ENCODE measurements at regions not wholly inside any gene's neighbourhood (a gene's known extent, or its start where the extent isn't known, plus 50 kb on each side); places are given as distances from the start of the nearest gene placed in this dataset.

GRCh38 chr6:41996997-41997396 lies 53.3 kb upstream of the TAF8 start:
- Histone ChIP-seq H3K4ac (replicated peaks; ENCODE audit: insufficient read length, low read depth, low read length) (no peak overlapping the region), H3K56ac (replicated peaks; ENCODE audit: insufficient read length, low read depth, low read length) (no peak overlapping the region), H3K23me2 (ENCODE audit: low read depth, low read length) (no peaks in the 10 kb centered on the region), H2AFZ (ENCODE audit: low read length) (no peak overlapping the region), H2BK15ac (ENCODE audit: low read length) (no peak overlapping the region), H3K36me3 (ENCODE audit: control insufficient read depth in 2 of 4, insufficient read depth in 4 of 4, low read length in 3 of 4) (no peaks in the 10 kb centered on the region), H4K8ac (ENCODE audit: extremely low read depth, insufficient read depth, low read length) (no peak overlapping the region), H3K27ac (ENCODE audit: low read depth, low read length) (no peak overlapping the region), H3K27me3 (replicated peaks in 1 of 4; ENCODE audit: control insufficient read depth in 3 of 4, extremely low read depth in 1 of 4, insufficient read depth in 3 of 4, low read length in 3 of 4) (no peaks in the 10 kb centered on the region), H3K9me3 (ENCODE audit: insufficient read depth in 2 of 2, low read depth in 1 of 2, low read length in 1 of 2) (no peaks in the 10 kb centered on the region), H2BK12ac (ENCODE audit: low read depth, low read length) (no peak overlapping the region), H3K14ac (ENCODE audit: insufficient read length) (no peak overlapping the region), H2BK5ac (ENCODE audit: low read depth, low read length) (no peak overlapping the region), H3K4me2 (ENCODE audit: insufficient read depth in 1 of 2, low read depth in 2 of 2, low read length in 2 of 2) (no peak overlapping the region), H3K18ac (ENCODE audit: extremely low read depth, low read length) (no peak overlapping the region), H2BK120ac (replicated peaks; ENCODE audit: low read depth, low read length) (no peak overlapping the region), H3K79me2 (ENCODE audit: control insufficient read depth in 1 of 2, insufficient read depth in 2 of 2, low read length in 2 of 2) (no peaks in the 10 kb centered on the region), H3K9ac (replicated peaks in 1 of 4; ENCODE audit: extremely low read depth in 1 of 4, low read depth in 3 of 4, low read length in 3 of 4) (no peak overlapping the region), H2AK5ac (ENCODE audit: low read depth, low read length) (no peak overlapping the region), H3K23ac (ENCODE audit: insufficient read length) (no peak overlapping the region), H4K5ac (ENCODE audit: insufficient read length, low read depth, low read length) (no peak overlapping the region), H3K79me1 (ENCODE audit: low read depth, low read length) (no peaks in the 10 kb centered on the region), H2BK20ac (ENCODE audit: low read length) (no peak overlapping the region), H4K20me1 (replicated peaks in 1 of 2; ENCODE audit: control insufficient read depth in 1 of 2, insufficient read depth in 2 of 2, low read length in 2 of 2) (no peaks in the 10 kb centered on the region), H3K4me1 (replicated peaks in 1 of 4; ENCODE audit: control insufficient read depth in 3 of 4, insufficient read depth in 4 of 4, low read length in 3 of 4) (no peaks in the 10 kb centered on the region), H4K91ac (replicated peaks; ENCODE audit: insufficient read length, low read length) (no peak overlapping the region), H3K4me3 (ENCODE audit: extremely low read depth in 1 of 4, insufficient read depth in 2 of 4, low read depth in 3 of 4, low read length in 4 of 4) (no peak overlapping the region)
- CTCF ChIA-PET (ENCODE audit: partially characterized antibody) = interaction anchor here (0.6 kb wide), 1 partner anchor 58 kb away, joined by 3 read pairs; no protein-coding TSS in a partner anchor
- POLR2A ChIA-PET (ENCODE audit: partially characterized antibody) = no interaction called here
- TF ChIP-seq SAP30 (IDR thresholded peaks at IDR 0.05; ENCODE audit: insufficient read depth, insufficient replicate concordance, low read length) = no peak
- TF ChIP-seq TCF12 (IDR thresholded peaks at IDR 0.05; ENCODE audit: low read depth, low read length) = no peak
- no peak for TF ChIP-seq PHF8 (conservative IDR thresholded peaks at IDR 0.05; ENCODE audit: low read depth, low read length)
- no peak for TF ChIP-seq EGR1 (IDR thresholded peaks at IDR 0.05; ENCODE audit: borderline replicate concordance, low read depth, low read length)
- TF ChIP-seq EP300 (IDR thresholded peaks at IDR 0.05; ENCODE audit: borderline replicate concordance in 1 of 2, low read depth in 2 of 2, low read length in 2 of 2) = no peak
- no peak for TF ChIP-seq POLR2AphosphoS5 (IDR thresholded peaks at IDR 0.05; ENCODE audit: low read depth, low read length)
- TF ChIP-seq ATF2 (IDR thresholded peaks at IDR 0.05; ENCODE audit: low read length) = no peak
- TF ChIP-seq BRCA1 (IDR thresholded peaks at IDR 0.05; ENCODE audit: low read depth, low read length) = no peak
- no peak for TF ChIP-seq SP4 (IDR thresholded peaks at IDR 0.05; ENCODE audit: low read length)
- 42% methylated on average over 2 of the region's 2 CpGs; no CpG with 5 or more reads in 1 of the 2 experiments for WGBS, 2 experiments (ENCODE audit: extremely low coverage in 1 of 2, insufficient coverage in 1 of 2, insufficient read length in 1 of 2, insufficient replicate concordance in 2 of 2, low coverage in 1 of 2, low lambda C conversion rate in 2 of 2, missing lambda C conversion rate in 1 of 2)
- no peak for FAIRE-seq
- DNase-seq (ENCODE audit: low read depth in 1 of 2, low spot score in 2 of 2) = no peak
